SU-DHL-6 (cell line): ENCODE measurements at regions not wholly inside any gene's neighbourhood (a gene's known extent, or its start where the extent isn't known, plus 50 kb on each side); places are given as distances from the start of the nearest gene placed in this dataset.

Experiments used
- H2AFZ ChIP-seq: fragments of 200-600 bp; sonication (generic); 2 replicates; pipeline ENCODE4 v1.6.1; 2014; ENCODE audit warnings: low read depth, mild to moderate bottlenecking, moderate library complexity, mixed read lengths, antibody characterized with exemption, low read length; ENCODE audit not compliant: severe bottlenecking
- H3F3A ChIP-seq: fragments of 200-600 bp; shearing (Covaris generic); 2 replicates; pipeline ENCODE4 v1.6.0; 2016; ENCODE audit warnings: antibody characterized with exemption, mild to moderate bottlenecking; ENCODE audit not compliant: insufficient read depth
- H3K27ac ChIP-seq: fragments of 200-600 bp; sonication (generic); 2 replicates; pipeline ENCODE4 v1.5.1; 2016; ENCODE audit warnings: low read depth, mild to moderate bottlenecking, low read length, moderate library complexity, mixed read lengths
- H3K27me3 ChIP-seq: fragments of 200-600 bp; sonication (generic), shearing (Covaris generic); 2 replicates; pipeline ENCODE4 v1.6.0; 2014; ENCODE audit warnings: mild to moderate bottlenecking, low read length
- H3K36me3 ChIP-seq: fragments of 200-600 bp; sonication (generic); 2 replicates; pipeline ENCODE4 v1.6.1; 2014; ENCODE audit warnings: mild to moderate bottlenecking, low read length, mixed read lengths
- H3K4me2 ChIP-seq: fragments of 300-600, 200-600 bp; shearing (Covaris generic), sonication (generic); 2 replicates; pipeline ENCODE4 v1.6.0; 2014; ENCODE audit warnings: low read length, low read depth, mild to moderate bottlenecking; ENCODE audit not compliant: poor library complexity, severe bottlenecking
- H3K4me3 ChIP-seq: fragments of 200-600 bp; sonication (generic); 2 replicates; pipeline ENCODE4 v1.5.1; 2014; ENCODE audit warnings: antibody characterized with exemption, low read length, mild to moderate bottlenecking, mixed read lengths; ENCODE audit not compliant: insufficient read depth, poor library complexity, severe bottlenecking
- H3K79me2 ChIP-seq: fragments of 200-600 bp; sonication (generic); 2 replicates; pipeline ENCODE4 v1.6.1; 2014; ENCODE audit warnings: mild to moderate bottlenecking, low read length, moderate library complexity; ENCODE audit not compliant: insufficient read depth
- H3K9ac ChIP-seq: fragments of 200-600 bp; sonication (generic); 2 replicates; pipeline ENCODE4 v1.7.0; 2014; ENCODE audit warnings: mild to moderate bottlenecking, low read length
- H3K9me2 ChIP-seq: fragments of 200-600 bp; sonication (generic); replicated peaks from 2 replicates; pipeline ENCODE4 v1.6.1; 2014; ENCODE audit warnings: low read length; ENCODE audit not compliant: insufficient read depth
- H3K9me3 ChIP-seq: fragments of 200-600 bp; sonication (generic); 2 replicates; pipeline ENCODE4 v1.6.1; 2014; ENCODE audit warnings: low read length, mixed read lengths; ENCODE audit not compliant: insufficient read depth
- H4K20me1 ChIP-seq: fragments of 200-600 bp; sonication (generic); 2 replicates; pipeline ENCODE4 v1.6.1; 2014; ENCODE audit warnings: low read depth, mild to moderate bottlenecking, antibody characterized with exemption, low read length, moderate library complexity, mixed read lengths
- EZH2phosphoT487 ChIP-seq: fragments of 200-600 bp; sonication (generic), shearing (Covaris generic); conservative IDR thresholded peaks from 2 replicates; pipeline ENCODE4 v1.6.1; 2018; ENCODE audit warnings: mild to moderate bottlenecking, antibody characterized with exemption, low read length, moderate library complexity, mixed read lengths
- TF ChIP-seq, protein P1 (sequence below): fragments of 200-600 bp; sonication (generic); IDR thresholded peaks from one replicate; pipeline ENCODE4 v1.5.1; 2017; ENCODE audit warnings: antibody characterized with exemption, mild to moderate bottlenecking, low read length, moderate library complexity; ENCODE audit not compliant: insufficient read depth, poor library complexity, severe bottlenecking

DNA sequence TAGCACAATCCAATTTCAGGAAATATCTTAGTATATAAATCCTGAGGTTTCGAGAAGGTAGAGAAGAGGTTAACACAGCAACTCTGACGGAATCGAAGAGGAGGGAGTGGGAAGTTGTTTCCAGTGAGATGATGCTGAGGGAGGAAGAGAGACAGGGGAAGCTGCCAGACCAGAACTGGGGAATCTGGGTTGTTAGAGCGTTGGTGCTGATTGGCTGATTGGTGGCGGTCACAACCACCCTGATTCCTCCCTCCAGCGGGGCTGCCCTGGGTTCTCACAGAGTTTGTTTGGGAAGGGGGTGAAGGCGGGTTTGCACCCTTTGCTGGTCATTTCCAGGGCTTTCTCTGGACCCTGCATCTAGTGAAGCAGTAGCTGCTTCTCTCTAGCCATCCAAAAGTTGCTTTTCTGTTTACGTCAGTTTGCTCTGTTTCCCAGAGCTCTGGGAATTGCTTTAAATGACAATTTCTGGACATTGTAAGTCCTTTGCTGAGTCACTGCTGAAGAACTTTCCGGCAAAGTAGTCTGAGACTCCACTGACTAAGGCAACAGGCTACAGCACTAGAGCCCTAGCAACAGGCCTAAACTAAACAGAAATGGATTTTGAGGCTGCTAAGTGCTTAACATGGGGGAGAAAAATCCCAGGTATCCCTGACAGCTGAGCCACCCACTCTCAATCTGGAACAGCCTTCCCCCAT is 90.1 kb downstream of the TENT5C start:
- H3K4me2 ChIP-seq, result no peak overlapping the region
- TF ChIP-seq, protein P1, sequence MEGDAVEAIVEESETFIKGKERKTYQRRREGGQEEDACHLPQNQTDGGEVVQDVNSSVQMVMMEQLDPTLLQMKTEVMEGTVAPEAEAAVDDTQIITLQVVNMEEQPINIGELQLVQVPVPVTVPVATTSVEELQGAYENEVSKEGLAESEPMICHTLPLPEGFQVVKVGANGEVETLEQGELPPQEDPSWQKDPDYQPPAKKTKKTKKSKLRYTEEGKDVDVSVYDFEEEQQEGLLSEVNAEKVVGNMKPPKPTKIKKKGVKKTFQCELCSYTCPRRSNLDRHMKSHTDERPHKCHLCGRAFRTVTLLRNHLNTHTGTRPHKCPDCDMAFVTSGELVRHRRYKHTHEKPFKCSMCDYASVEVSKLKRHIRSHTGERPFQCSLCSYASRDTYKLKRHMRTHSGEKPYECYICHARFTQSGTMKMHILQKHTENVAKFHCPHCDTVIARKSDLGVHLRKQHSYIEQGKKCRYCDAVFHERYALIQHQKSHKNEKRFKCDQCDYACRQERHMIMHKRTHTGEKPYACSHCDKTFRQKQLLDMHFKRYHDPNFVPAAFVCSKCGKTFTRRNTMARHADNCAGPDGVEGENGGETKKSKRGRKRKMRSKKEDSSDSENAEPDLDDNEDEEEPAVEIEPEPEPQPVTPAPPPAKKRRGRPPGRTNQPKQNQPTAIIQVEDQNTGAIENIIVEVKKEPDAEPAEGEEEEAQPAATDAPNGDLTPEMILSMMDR, result no peak
- TF ChIP-seq EZH2phosphoT487, result no peak
- H3K4me3 ChIP-seq, result no peak overlapping the region
- no peak overlapping the region for H3K27ac ChIP-seq
- H2AFZ ChIP-seq, result no peak overlapping the region
- no peak overlapping the region for H3K9ac ChIP-seq
- no peaks in the 10 kb centered on the region for H4K20me1 ChIP-seq
- H3K9me3 ChIP-seq, result no peaks in the 10 kb centered on the region
- no peaks in the 10 kb centered on the region for H3K9me2 ChIP-seq
- no peaks in the 10 kb centered on the region for H3K27me3 ChIP-seq
- no peaks in the 10 kb centered on the region for H3K36me3 ChIP-seq
- no peaks in the 10 kb centered on the region for H3F3A ChIP-seq
- no peaks in the 10 kb centered on the region for H3K79me2 ChIP-seq

DNA sequence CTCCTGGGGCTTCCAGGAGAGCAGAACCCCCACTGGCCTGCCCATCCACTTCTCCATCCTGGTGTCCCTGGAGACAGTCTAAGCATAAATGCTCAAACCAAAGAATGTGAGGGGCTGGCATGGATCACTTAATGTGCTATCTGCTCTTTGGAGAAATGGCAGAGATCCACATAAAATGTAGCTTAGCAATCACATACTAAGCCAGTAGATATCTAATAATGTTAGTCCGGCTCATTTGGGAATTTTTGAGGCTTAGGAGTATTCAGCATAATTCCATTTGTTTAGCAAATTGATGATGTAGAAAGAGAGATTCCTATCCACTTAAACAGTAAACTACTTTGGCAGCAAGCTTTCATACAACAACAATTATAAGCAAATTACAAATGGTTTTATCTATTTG is 90.7 kb downstream of the TENT5C start:
- Histone ChIP-seq H3K9ac (no peak overlapping the region), H3K4me3 (no peak overlapping the region), H3K79me2 (no peaks in the 10 kb centered on the region), H2AFZ (no peak overlapping the region), H3K27me3 (no peaks in the 10 kb centered on the region), H3F3A (no peaks in the 10 kb centered on the region), H3K4me2 (no peak overlapping the region), H3K9me2 (no peaks in the 10 kb centered on the region), H3K36me3 (no peaks in the 10 kb centered on the region), H3K27ac (no peak overlapping the region), H4K20me1 (no peaks in the 10 kb centered on the region), H3K9me3 (no peaks in the 10 kb centered on the region)
- no peak for TF ChIP-seq EZH2phosphoT487
- TF ChIP-seq, protein P1, result no peak

DNA sequence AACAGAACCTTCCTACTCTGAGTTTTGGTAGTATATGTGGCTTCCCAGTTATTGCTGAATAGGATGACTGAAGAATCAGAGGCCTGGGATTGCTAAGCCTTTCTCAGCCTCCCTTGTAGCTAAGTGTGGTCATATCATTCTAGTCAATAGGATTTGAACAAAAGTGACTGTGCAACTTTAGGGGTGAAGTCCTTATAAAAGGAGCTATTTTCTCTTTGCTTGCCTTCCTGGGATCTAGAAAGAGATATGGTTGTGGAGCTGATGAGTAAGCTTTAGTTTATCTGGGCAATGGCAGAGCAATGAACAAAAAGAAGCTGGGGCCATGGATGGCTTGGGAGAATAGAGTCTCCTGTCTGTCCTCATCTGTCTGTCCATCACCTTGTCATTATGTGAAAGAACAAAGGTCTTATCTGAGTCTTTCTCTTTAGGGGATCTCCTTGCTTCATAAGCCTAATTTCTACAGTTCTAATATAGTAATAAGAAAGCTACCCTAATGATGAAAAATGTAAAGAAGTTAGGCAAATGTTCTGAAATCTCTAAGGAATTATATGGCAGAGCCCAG is 91.5 kb downstream of the TENT5C start:
- Histone ChIP-seq H4K20me1 (no peaks in the 10 kb centered on the region), H3K27me3 (no peaks in the 10 kb centered on the region), H3K36me3 (no peaks in the 10 kb centered on the region), H3K79me2 (no peaks in the 10 kb centered on the region), H3K27ac (no peak overlapping the region), H3K9me3 (no peaks in the 10 kb centered on the region), H3K4me3 (no peak overlapping the region), H3F3A (no peaks in the 10 kb centered on the region), H3K9ac (no peak overlapping the region), H3K4me2 (no peak overlapping the region), H2AFZ (no peak overlapping the region), H3K9me2 (no peaks in the 10 kb centered on the region)
- TF ChIP-seq EZH2phosphoT487, result no peak
- TF ChIP-seq, protein P1, result no peak
